HG03025 (cell line): ENCODE measurements at regions not wholly inside any gene's neighbourhood (a gene's known extent, or its start where the extent isn't known, plus 50 kb on each side); places are given as distances from the start of the nearest gene placed in this dataset.

Experiments
- ATAC-seq: cut with Tn5 transposase; IDR thresholded peaks from one replicate; pipeline ENCODE4 v1.9.1; 2021; ENCODE audit warnings: mild to moderate bottlenecking, moderate library complexity; ENCODE audit not compliant: unreplicated experiment, low FRiP score

- ATAC-seq, result no peak
These were observed 388.1 kb upstream of the NR5A2 start for GRCh38 chr1:199639453-199639852.

DNA sequence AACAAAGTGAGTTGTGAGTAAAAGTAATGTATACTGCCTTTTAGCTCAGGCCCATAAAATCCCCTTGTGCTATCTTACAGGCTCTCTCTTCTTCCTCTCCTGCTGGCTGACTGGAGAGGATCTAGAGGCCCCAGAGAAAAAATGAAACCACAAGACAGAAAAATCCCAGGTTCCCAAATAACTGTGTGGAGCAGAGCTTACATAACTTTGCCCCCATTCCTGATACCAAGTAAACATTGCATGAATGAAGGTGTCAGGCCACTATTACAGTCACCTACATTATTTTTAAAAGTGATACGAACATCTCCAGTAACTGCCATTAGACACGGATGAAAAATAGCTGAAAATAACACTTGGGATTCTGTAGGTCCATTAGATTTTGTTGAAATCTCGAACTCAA, 386.0 kb upstream of the NR5A2 start:
- no peak for ATAC-seq

DNA sequence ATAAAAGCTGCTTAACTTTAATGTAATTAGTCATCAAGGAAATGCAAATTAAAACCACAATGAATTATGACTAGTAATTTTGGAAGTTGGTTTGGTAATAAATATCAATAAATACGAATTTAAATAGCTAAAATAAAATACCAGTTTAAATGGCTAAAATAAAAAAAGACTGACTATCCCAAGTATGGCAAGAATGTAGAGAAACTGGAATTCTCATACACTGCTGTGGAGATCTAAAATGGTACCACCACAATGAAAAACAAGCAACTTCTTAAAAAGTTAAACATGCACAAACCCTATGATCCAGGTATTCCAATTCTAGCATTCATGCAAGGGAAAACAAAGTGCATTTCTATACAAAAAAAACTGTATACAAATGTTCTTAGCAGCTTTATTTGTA, 382.6 kb upstream of the NR5A2 start:
- no peak for ATAC-seq

DNA sequence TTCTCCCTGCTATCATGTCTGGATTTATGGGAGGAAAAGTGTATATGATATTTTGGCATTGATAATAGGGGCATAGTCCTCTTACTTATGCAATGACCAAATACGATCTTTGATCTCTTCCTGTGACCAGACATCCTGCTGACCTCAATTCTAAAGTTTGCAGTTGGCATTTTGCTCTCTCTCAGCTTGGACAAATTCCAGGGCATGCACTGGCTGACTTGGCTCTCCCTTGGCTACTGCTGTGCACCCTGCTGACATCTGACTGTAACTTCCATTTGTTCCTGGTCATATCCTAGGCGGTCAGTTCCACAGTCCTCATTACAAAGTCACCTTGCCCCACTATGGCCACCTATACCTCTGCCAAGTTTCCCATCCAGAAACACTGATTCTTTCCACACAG, 380.7 kb upstream of the NR5A2 start:
- ATAC-seq, result no peak

- no peak for ATAC-seq
These were observed 370.1 kb upstream of the NR5A2 start for GRCh38 chr1:199657449-199657848.

DNA sequence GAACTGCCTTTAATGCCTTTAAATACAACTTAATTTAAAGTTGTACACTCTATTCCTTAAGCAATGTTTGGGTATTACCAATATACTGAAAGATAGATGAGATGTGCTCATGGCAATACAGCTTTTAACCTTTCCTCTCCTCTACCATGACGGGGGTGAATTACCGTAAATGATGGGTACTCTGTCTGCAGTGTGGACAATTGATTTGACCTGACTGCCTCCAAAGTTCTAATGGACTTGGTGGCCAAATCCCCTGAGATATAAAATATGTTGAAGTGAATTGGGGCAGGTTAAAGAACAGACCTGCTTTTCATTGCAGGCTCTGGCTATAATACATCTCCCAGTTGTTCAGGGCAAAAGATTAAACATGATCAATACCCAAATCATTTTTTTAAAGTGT, 367.4 kb upstream of the NR5A2 start:
- no peak for ATAC-seq

DNA sequence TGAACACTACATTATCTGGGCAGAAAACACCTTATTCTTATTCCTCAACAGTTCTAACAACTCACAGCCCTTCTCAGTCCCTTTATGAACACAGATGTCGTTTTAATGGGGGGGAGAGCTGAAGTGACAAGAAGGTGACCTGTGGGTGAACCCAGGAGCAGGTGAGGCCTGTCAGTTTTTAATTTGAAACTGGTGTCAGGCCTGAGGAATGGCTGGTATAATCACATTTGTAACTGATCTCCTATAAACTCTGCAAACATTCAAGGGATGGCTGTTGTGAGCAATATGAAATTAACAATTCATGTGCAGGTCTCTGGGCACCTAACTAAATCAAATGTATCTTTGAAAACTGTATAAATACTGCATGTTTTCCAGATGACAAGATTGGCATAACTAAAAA, 362.1 kb upstream of the NR5A2 start:
- no peak for ATAC-seq

GRCh38 chr1:199667089-199667488, 360.4 kb upstream of the NR5A2 start:
- ATAC-seq, result no peak

DNA sequence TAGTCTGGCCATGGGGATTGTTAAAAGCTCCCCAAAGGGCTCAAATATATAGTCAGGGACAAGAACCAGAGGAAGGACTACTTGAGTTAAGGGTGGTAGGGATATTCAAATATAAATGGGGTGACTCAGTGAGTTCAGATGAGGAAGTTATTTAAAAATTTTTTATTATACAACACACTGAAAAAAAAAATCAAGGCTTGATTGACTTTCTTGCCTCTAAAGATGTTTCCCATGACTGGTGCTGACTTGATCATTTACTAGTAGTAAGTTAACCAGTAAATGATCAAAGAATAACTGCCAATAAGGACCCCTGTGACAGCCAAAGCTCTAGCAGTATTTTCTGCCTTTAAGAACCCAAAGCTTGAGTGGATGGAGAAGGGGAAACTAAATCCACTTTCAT, 357.6 kb upstream of the NR5A2 start:
- ATAC-seq, result no peak

DNA sequence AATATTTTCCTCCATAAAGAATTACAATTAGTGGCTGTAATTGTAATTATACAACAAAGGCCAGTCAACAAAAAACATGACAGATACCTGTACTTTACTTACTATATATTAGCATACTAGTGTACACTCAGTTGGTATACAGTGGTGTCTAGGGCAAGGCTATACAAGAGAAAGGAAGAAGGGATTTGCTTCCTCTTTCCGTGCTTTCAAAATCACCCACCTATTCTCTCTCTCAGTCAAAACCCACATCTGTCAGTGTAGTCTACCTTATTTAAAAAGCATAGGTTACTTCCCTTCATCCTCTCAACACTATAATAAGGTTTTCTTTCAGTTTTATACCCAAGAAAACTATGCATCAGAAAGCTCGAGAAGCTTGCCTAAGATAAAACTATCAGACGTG, 355.8 kb upstream of the NR5A2 start:
- no peak for ATAC-seq

GRCh38 chr1:199675937-199676336, 351.6 kb upstream of the NR5A2 start:
- no peak for ATAC-seq

DNA sequence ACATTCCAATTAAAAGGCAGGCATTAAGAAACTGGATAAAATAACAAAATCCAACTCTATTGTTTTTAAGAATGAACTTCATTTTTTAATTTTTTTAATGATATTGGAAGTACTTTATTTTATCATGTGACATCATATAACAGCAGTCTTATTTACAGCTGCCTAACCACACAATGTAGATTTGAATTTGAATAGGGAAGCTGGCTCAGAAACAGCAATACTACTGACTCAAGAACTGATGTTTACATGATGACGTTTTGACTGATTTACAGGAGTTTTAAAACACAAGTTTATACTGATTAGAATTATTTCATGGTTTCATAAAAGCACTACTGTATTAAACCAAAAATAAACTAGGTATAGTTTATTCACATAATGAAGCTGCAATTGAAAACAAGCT, 348.7 kb upstream of the NR5A2 start:
- no peak for ATAC-seq

- no peak for ATAC-seq
These were observed 345.4 kb upstream of the NR5A2 start for GRCh38 chr1:199682081-199682480.

- ATAC-seq, result peak; percentile 77
These were observed 342.7 kb upstream of the NR5A2 start for GRCh38 chr1:199684686-199685273.

DNA sequence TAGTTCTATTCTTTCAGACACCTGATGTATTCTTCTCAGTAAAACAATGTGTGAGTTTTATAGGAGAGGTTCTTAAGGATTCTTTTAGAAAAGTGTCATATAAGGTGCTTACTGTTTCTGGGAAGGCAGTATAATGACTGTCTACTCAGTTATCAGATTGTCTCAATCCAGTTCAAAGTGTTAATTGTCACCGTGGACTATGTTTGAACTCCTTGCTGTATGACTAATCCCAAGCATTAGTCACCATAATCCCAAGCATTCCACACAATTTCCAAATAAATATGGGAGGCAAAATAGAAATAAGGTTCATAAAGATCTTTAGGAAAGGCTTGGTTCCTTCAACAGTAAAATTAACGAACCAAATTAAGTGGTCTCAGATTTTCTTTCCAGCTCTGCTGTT, 342.1 kb upstream of the NR5A2 start:
- no peak for ATAC-seq

DNA sequence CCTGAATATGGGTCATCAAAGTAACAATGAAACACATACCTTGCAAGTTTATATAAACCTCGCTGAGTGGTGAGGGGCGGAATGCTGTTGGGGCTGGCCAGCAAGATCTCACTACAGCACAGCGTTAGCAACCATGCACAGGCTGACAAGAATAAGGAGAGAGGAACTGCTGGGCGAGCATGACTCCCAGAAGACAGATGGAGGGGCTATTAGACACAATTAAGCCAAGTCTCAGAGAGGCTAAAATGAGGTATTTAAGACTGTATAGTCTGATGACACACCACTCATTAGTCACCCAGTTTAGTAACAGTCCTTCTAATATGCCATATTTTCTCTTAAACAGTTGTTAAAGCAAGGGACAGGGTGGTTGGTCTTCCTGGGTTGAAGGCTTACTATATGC, 340.2 kb upstream of the NR5A2 start:
- ATAC-seq, result no peak

GRCh38 chr1:199688133-199688676, 339.3 kb upstream of the NR5A2 start:
- no peak for ATAC-seq

DNA sequence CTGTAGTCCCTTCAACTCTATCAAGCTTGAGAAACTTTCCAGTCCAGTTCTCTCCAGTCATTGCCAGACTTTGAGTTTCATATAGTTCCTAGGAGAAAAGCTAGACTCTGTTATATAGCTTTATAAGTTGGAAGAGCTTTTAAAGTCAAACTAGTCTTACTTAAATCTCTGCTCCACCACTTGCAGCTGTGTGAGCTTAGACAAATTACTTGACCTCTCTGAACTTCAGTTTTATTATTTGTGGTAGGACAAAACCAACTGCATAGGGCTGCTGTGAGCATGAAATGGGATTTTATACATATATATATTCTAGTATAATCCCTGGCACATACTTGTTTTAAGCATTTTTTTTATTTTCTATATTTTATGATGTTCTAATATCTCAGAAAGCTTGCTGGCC, 338.7 kb upstream of the NR5A2 start:
- no peak for ATAC-seq

GRCh38 chr1:199690496-199690895, 337.0 kb upstream of the NR5A2 start:
- no peak for ATAC-seq

GRCh38 chr1:199691540-199691939, 336.0 kb upstream of the NR5A2 start:
- ATAC-seq, result no peak

DNA sequence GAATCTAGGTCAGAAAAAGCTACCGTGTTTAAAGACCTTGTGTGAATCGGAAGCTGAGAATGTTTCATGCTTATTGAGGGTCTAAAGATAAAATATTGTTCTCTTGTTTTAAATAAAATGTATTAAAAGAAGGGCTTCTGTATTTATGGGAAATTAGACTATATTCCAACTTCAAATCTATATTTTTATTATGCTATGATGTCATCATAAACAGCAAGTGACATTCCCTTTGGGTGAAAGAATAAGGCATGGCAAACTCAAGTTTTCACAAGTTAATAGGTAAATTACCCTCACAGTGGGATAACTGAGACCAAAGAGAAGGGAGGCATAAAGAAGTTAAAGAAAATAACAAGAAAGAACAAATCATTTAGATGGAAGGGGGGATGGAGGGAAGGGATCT, 333.8 kb upstream of the NR5A2 start:
- ATAC-seq, result no peak

DNA sequence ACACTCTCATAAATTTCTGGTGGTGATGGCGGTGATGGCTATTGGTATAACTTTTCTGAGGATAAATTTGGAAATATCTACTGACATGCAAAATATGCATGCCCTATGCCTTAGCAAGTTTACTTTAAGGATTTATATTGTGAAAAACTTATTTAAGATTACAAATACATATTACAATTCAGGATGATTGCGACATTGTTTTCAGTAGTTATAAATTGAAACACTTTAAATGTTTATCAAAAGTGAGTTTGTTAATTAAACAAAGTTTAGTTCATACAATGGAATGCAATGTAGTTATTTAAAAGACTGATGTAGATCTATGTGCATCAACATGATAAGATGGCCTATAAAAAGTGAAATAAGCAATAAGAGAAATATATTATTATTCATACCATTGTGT, 331.3 kb upstream of the NR5A2 start:
- ATAC-seq, result no peak

DNA sequence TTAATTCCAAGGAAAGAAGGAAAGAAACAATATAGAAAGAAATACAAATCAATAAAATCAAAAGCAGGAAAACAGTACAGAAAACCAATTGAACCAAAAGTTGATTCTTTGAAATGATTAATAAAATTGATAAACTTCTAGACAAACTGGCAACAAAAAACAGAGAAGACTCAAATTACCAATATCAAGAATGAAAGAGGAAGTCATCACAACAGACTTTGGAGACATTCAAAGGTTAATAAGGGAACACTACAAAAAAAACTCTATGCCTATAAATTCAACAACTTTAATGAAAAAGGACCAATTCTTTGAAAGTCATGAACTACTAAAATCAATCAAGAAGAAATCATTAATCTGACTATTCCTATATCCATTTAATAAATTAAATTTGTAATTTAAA, 329.3 kb upstream of the NR5A2 start:
- no peak for ATAC-seq
